ENCODE measurements at regions not wholly inside any gene's neighbourhood (a gene's known extent, or its start where the extent isn't known, plus 50 kb on each side); places are given as distances from the start of the nearest gene placed in this dataset.

GRCh38 chr4:45954276-45954675, 169.6 kb downstream of the GABRG1 start:
- TF ChIP-seq REST (IDR thresholded peaks at IDR 0.05; ENCODE audit: borderline replicate concordance) (no peak), EZH2 (IDR thresholded peaks at IDR 0.05; ENCODE audit: borderline replicate concordance, insufficient read depth, low read length, poor library complexity, severe bottlenecking) (no peak), SMC3 (conservative IDR thresholded peaks at IDR 0.05; ENCODE audit: poor library complexity) (no peak), MXI1 (conservative IDR thresholded peaks at IDR 0.05; ENCODE audit: poor library complexity, severe bottlenecking) (no peak), TAF1 (IDR thresholded peaks at IDR 0.05; ENCODE audit: low read depth) (no peak), CTCF (IDR thresholded peaks at IDR 0.05; ENCODE audit: poor library complexity, severe bottlenecking) (no peak), POLR2AphosphoS5 (IDR thresholded peaks at IDR 0.05) (no peak), EP300 (conservative IDR thresholded peaks at IDR 0.05; ENCODE audit: poor library complexity, severe bottlenecking) (no peak), RAD21 (conservative IDR thresholded peaks at IDR 0.05) (no peak)
- no peak overlapping the region for H3K27ac ChIP-seq (ENCODE audit: low read length)
- H3K27me3 ChIP-seq (ENCODE audit: insufficient read depth, low read depth, low read length), result no peaks in the 10 kb centered on the region
- H4K20me1 ChIP-seq (ENCODE audit: insufficient read depth), result no peaks in the 10 kb centered on the region
- H3K9ac ChIP-seq (ENCODE audit: low read length), result no peak overlapping the region
- H3K36me3 ChIP-seq (ENCODE audit: insufficient read depth, low read length), result no peaks in the 10 kb centered on the region
- H3K4me2 ChIP-seq (ENCODE audit: low read length), result no peak overlapping the region
- H3K4me3 ChIP-seq (ENCODE audit: low read length), result no peak overlapping the region
- H3K9me3 ChIP-seq (ENCODE audit: low read length), result no peaks in the 10 kb centered on the region
- H2AFZ ChIP-seq (ENCODE audit: low read depth, low read length), result no peak overlapping the region
- H3F3A ChIP-seq (ENCODE audit: insufficient read depth, low read length, poor library complexity, severe bottlenecking), result no peaks in the 10 kb centered on the region
- no peaks in the 10 kb centered on the region for H3K79me2 ChIP-seq (replicated peaks; ENCODE audit: insufficient read depth, low read length)
- H3K9me2 ChIP-seq (ENCODE audit: insufficient read depth, low read length), result no peaks in the 10 kb centered on the region

- Histone ChIP-seq H3K27ac (ENCODE audit: low read length) (no peak overlapping the region), H3K79me2 (replicated peaks; ENCODE audit: insufficient read depth, low read length) (no peaks in the 10 kb centered on the region), H3K4me2 (ENCODE audit: low read length) (no peak overlapping the region), H2AFZ (ENCODE audit: low read depth, low read length) (no peak overlapping the region), H3K36me3 (ENCODE audit: insufficient read depth, low read length) (no peaks in the 10 kb centered on the region), H4K20me1 (ENCODE audit: insufficient read depth) (no peaks in the 10 kb centered on the region), H3K9ac (ENCODE audit: low read length) (no peak overlapping the region), H3K27me3 (ENCODE audit: insufficient read depth, low read depth, low read length) (no peaks in the 10 kb centered on the region), H3K4me3 (ENCODE audit: low read length) (no peak overlapping the region), H3K9me3 (ENCODE audit: low read length) (no peaks in the 10 kb centered on the region), H3F3A (ENCODE audit: insufficient read depth, low read length, poor library complexity, severe bottlenecking) (no peaks in the 10 kb centered on the region), H3K9me2 (ENCODE audit: insufficient read depth, low read length) (no peaks in the 10 kb centered on the region)
- TF ChIP-seq EZH2 (IDR thresholded peaks at IDR 0.05; ENCODE audit: borderline replicate concordance, insufficient read depth, low read length, poor library complexity, severe bottlenecking) (no peak), CTCF (IDR thresholded peaks at IDR 0.05; ENCODE audit: poor library complexity, severe bottlenecking) (no peak)
Measured at GRCh38 chr4:45951153-45951552, 172.7 kb downstream of the GABRG1 start.
